ENCODE measurements at regions not wholly inside any gene's neighbourhood (a gene's known extent, or its start where the extent isn't known, plus 50 kb on each side); places are given as distances from the start of the nearest gene placed in this dataset.

DNA sequence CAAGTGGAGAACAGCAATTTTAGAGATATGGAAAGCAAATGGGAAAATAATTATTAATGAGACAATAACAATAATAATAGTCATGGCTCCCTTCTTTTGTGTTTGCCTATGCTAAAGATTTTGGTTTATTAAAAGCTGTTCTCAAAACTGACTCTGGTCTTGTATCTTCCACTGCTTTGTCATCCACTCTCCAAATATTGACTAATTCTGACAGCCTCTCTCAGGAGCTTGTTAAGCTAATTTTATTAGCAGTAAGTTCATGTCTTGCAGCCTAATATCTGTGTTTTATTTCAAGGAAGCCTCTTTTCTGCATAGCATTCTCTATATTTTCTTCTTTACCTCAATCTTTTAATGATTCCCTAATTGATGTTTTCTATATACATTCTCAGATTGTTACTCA is 1419.8 kb downstream of the ARAP2 start:
- no peak overlapping the region for H3K27ac ChIP-seq (ENCODE audit: insufficient read length, low read depth, low read length)
- H2BK15ac ChIP-seq (ENCODE audit: low read depth, low read length) = no peak overlapping the region
- TF ChIP-seq, protein P1, sequence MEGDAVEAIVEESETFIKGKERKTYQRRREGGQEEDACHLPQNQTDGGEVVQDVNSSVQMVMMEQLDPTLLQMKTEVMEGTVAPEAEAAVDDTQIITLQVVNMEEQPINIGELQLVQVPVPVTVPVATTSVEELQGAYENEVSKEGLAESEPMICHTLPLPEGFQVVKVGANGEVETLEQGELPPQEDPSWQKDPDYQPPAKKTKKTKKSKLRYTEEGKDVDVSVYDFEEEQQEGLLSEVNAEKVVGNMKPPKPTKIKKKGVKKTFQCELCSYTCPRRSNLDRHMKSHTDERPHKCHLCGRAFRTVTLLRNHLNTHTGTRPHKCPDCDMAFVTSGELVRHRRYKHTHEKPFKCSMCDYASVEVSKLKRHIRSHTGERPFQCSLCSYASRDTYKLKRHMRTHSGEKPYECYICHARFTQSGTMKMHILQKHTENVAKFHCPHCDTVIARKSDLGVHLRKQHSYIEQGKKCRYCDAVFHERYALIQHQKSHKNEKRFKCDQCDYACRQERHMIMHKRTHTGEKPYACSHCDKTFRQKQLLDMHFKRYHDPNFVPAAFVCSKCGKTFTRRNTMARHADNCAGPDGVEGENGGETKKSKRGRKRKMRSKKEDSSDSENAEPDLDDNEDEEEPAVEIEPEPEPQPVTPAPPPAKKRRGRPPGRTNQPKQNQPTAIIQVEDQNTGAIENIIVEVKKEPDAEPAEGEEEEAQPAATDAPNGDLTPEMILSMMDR (conservative IDR thresholded peaks at IDR 0.05) = no peak
- Mint-ChIP-seq H3K27me3 (ENCODE audit: low read depth) (no peaks in the 10 kb centered on the region), H3K4me1 (no peaks in the 10 kb centered on the region), H3K9me3 (no peaks in the 10 kb centered on the region), H3K4me3 (no peak overlapping the region), H3K36me3 (ENCODE audit: insufficient read depth in 1 of 3, low read depth in 3 of 3) (no peaks in the 10 kb centered on the region), H3K27ac (no peak overlapping the region)
- no peak overlapping the region for H2AK5ac ChIP-seq (ENCODE audit: insufficient read length, low read length)
- no peak overlapping the region for H2BK12ac ChIP-seq (ENCODE audit: insufficient read length, low read depth, low read length)
- H4K8ac ChIP-seq (replicated peaks; ENCODE audit: insufficient read length, low read depth, low read length) = no peak overlapping the region
- H4K20me1 ChIP-seq (ENCODE audit: control insufficient read depth, insufficient read depth, insufficient read length) = no peaks in the 10 kb centered on the region
- H3K56ac ChIP-seq (ENCODE audit: insufficient read length, low read depth, low read length) = no peak overlapping the region
- H3K4me1 ChIP-seq (ENCODE audit: insufficient read depth, low read length) = no peaks in the 10 kb centered on the region
- no peak overlapping the region for H4K91ac ChIP-seq (ENCODE audit: insufficient read length, low read depth, low read length)
- no peaks in the 10 kb centered on the region for H3K23me2 ChIP-seq (ENCODE audit: insufficient read length, low read depth, low read length, poor library complexity, severe bottlenecking)
- no peak overlapping the region for H3K18ac ChIP-seq (ENCODE audit: insufficient read length, low read depth, low read length)
- H3K27me3 ChIP-seq (ENCODE audit: insufficient read depth, low read length) = no peaks in the 10 kb centered on the region
- H4K5ac ChIP-seq (ENCODE audit: insufficient read length, low read depth, low read length) = no peak overlapping the region
- no peaks in the 10 kb centered on the region for H3K79me1 ChIP-seq (ENCODE audit: insufficient read depth, low read depth, low read length, poor library complexity, severe bottlenecking)
- H3K23ac ChIP-seq (ENCODE audit: insufficient read length, low read depth, low read length) = no peak overlapping the region
- no peak for DNase-seq
- no peak overlapping the region for H2AFZ ChIP-seq (ENCODE audit: low read length)
- H2BK5ac ChIP-seq (ENCODE audit: insufficient read length, low read length) = no peak overlapping the region
- no peak overlapping the region for H3T11ph ChIP-seq (ENCODE audit: low read length)
- no peak overlapping the region for H2BK120ac ChIP-seq (ENCODE audit: low read depth, low read length, poor library complexity, severe bottlenecking)
- H3K14ac ChIP-seq (ENCODE audit: insufficient read depth, low read length) = no peak overlapping the region
- no peaks in the 10 kb centered on the region for H3K79me2 ChIP-seq (ENCODE audit: insufficient read depth, low read length)
- no peak overlapping the region for H3K4me2 ChIP-seq (ENCODE audit: insufficient read depth, insufficient read length, low read length)
- H3K9ac ChIP-seq (ENCODE audit: extremely low read depth, insufficient read length, low read length) = no peak overlapping the region
- no peak overlapping the region for H2BK20ac ChIP-seq (ENCODE audit: low read depth, low read length, poor library complexity, severe bottlenecking)
- no peak overlapping the region for H3K4ac ChIP-seq (ENCODE audit: low read depth, low read length)
- no peaks in the 10 kb centered on the region for H3K9me3 ChIP-seq (ENCODE audit: control insufficient read depth, low read depth, low read length)

Data from H9 (cell line).